MCF 10A (cell line): ENCODE measurements at regions not wholly inside any gene's neighbourhood (a gene's known extent, or its start where the extent isn't known, plus 50 kb on each side); places are given as distances from the start of the nearest gene placed in this dataset.

ENCODE experiments used
- BruUV-seq: library from RNA; stranded (reverse); fragments of 400-500 nt; replicated peaks from 2 replicates; lab custom pipeline; 2021; lab: Mats Ljungman, UMichigan
- CTCF ChIA-PET: fragments of 300-600 bp; sonication (Branson Sonifier 250); formaldehyde crosslinking; extraction: SDS; loops from one replicate; lab custom pipeline; 2021; ENCODE audit warnings: antibody characterized with exemption, inconsistent platforms; lab: Yijun Ruan, JAX
- POLR2A ChIA-PET: fragments of 300-600, 350-650 bp; sonication (Branson Sonifier 250); formaldehyde crosslinking; extraction: SDS; loops from one replicate; lab custom pipeline; 2020; ENCODE audit warnings: antibody characterized with exemption, inconsistent platforms; lab: Yijun Ruan, JAX
- DNase-seq: peaks from one replicate; pipeline ENCODE4 v3.0.0-alpha.2; 2018; ENCODE audit not compliant: unreplicated experiment
- H3K27ac Mint-ChIP-seq: one replicate; pipeline ENCODE4 v1.8.0; 2022; ENCODE audit warnings: mild to moderate bottlenecking, low read depth, mixed read lengths; ENCODE audit not compliant: unreplicated experiment
- H3K27me3 Mint-ChIP-seq: one replicate; pipeline ENCODE4 v1.8.0; 2022; ENCODE audit warnings: mixed read lengths; ENCODE audit not compliant: insufficient read depth, unreplicated experiment
- H3K36me3 Mint-ChIP-seq: one replicate; pipeline ENCODE4 v1.8.0; 2022; ENCODE audit warnings: mild to moderate bottlenecking, moderate library complexity, mixed read lengths; ENCODE audit not compliant: insufficient read depth, unreplicated experiment
- H3K4me1 Mint-ChIP-seq: one replicate; pipeline ENCODE4 v1.8.0; 2022; ENCODE audit warnings: mixed read lengths; ENCODE audit not compliant: insufficient read depth, unreplicated experiment
- H3K4me3 Mint-ChIP-seq: one replicate; pipeline ENCODE4 v1.8.0; 2022; ENCODE audit warnings: mild to moderate bottlenecking, moderate library complexity, mixed read lengths; ENCODE audit not compliant: unreplicated experiment
- H3K9me3 Mint-ChIP-seq: one replicate; pipeline ENCODE4 v1.8.0; 2022; ENCODE audit warnings: mixed read lengths; ENCODE audit not compliant: unreplicated experiment
- CTCF ChIP-seq: fragments of 200-600 bp; IDR thresholded peaks from one replicate; pipeline ENCODE4 v1.8.0; 2022; ENCODE audit warnings: antibody characterized with exemption, mild to moderate bottlenecking; ENCODE audit not compliant: unreplicated experiment
- intact Hi-C: fragments of 100-400 bp; cut with micrococcal nuclease; formaldehyde crosslinking; loops from 2 replicates; pipeline ENCODE4 v1.14.1; 2022

DNA sequence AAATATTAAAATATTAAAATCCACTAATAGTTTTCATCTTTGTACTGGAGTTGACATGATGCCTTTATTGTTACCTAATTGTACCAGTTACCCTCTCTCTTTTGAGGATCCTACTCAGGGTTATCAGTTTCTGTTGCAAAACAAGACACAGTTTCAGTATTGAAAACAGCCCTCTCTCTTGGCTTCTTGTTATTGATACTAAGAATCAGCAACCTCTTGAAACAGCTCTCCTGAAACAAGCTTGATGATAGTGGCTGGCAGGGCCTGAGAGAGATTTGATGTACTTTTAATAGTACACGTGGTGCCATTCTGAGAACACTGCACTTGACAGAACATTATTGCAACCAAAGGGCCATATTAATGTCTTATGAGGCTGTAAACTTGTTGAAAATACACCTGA is 64.9 kb upstream of the MEI4 start:
- no peak for DNase-seq
- ChIA-PET CTCF (interaction anchor here (1.9 kb wide), 1 partner anchor 32 kb away, joined by 6 read pairs; no protein-coding TSS in a partner anchor), POLR2A (no interaction called here)
- no peak for TF ChIP-seq CTCF
- no peaks in the 10 kb centered on the region for H3K27me3 Mint-ChIP-seq
- BruUV-seq, result no TSS peak
- H3K4me3 Mint-ChIP-seq, result no peak overlapping the region
- H3K27ac Mint-ChIP-seq, result no peak overlapping the region
- H3K36me3 Mint-ChIP-seq, result no peaks in the 10 kb centered on the region
- intact Hi-C loops, result no loop called here
- no peaks in the 10 kb centered on the region for H3K9me3 Mint-ChIP-seq
- H3K4me1 Mint-ChIP-seq, result no peaks in the 10 kb centered on the region
